ENCODE measurements at regions not wholly inside any gene's neighbourhood (a gene's known extent, or its start where the extent isn't known, plus 50 kb on each side); places are given as distances from the start of the nearest gene placed in this dataset.

DNA sequence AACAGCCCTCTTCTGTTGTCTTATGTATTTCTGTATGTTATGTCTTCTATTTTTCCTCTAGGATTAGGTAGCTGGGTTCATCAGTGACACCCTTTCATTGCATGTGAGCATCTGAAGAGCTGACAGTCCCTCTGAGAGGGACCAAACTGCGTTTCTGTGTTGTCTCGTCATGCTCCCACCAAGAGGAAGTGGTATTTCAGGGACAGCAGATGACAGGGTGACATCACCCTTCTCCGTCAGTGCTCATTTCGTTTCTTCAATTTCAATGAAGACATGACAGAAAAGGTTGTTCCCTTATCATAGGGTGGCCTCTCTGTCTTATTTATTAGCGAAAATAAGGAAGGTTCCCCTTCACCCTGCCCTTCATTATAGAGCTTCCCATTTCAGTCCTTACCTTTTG is 225.9 kb upstream of the NR4A3 start:
- Histone ChIP-seq H3K36me3 (no peaks in the 10 kb centered on the region), H3K27me3 (no peaks in the 10 kb centered on the region), H3K27ac (no peak overlapping the region), H3K9me3 (replicated peaks) (no peaks in the 10 kb centered on the region), H3K4me3 (no peak overlapping the region), H3K4me1 (peaks cover 25% of the 10 kb centered on the region)
- DNase-seq, result peak in 1 of 2 experiments; percentile 8

- Histone ChIP-seq H3K27me3 (no peaks in the 10 kb centered on the region), H3K36me3 (no peaks in the 10 kb centered on the region), H3K27ac (no peak overlapping the region), H3K4me3 (no peak overlapping the region), H3K9me3 (replicated peaks) (no peaks in the 10 kb centered on the region), H3K4me1 (no peaks in the 10 kb centered on the region)
- DNase-seq, result peak in 1 of 2 experiments; percentile 31
Measured at GRCh38 chr9:99601571-99602111, 220.0 kb upstream of the NR4A3 start.

GRCh38 chr9:99602854-99603253 is 218.8 kb upstream of the NR4A3 start:
- Histone ChIP-seq H3K36me3 (no peaks in the 10 kb centered on the region), H3K27ac (no peak overlapping the region), H3K4me3 (no peak overlapping the region), H3K27me3 (no peaks in the 10 kb centered on the region), H3K9me3 (replicated peaks) (no peaks in the 10 kb centered on the region), H3K4me1 (no peaks in the 10 kb centered on the region)
- DNase-seq, result no peak

DNA sequence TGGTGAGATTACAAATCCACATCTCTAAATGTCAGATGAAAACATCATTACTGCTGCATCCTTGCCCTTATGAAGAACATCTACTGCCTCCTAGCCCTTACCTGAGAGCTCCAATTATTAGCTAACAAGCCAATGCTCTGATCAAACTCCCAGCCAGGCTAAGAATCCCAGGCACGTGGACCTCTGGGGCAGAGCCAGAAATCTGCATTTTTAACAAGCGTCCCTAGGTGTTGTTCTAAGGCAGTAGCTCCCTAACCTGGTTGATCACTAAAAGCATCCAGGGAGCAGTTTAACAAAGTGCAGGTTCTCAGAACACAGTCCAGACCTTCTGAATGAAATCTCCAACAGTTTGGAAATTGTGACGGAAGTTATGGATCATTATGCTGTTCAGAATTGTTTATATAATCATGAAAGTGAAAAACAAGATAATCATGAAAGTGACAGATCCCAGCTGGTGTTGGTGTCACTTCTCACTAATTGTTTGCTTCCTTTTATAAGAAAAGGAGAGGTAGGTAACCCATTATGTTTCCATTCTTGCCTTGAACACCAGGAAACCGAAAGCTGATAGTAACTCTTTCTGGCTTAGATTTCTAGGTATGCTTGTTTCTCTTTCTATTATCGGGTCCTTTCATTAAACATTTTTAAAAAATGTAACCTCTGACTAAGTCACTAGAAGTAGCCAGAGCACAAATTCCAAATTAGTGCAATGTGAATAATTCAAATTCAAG is 216.5 kb upstream of the NR4A3 start:
- Histone ChIP-seq H3K36me3 (no peaks in the 10 kb centered on the region), H3K27ac (no peak overlapping the region), H3K4me1 (no peaks in the 10 kb centered on the region), H3K27me3 (0 out of 2 replicates have a peak, but pooled peaks cover 3% of the 10 kb centered on the region), H3K9me3 (replicated peaks) (no peaks in the 10 kb centered on the region), H3K4me3 (no peak overlapping the region)
- no peak for DNase-seq

- Histone ChIP-seq H3K9me3 (replicated peaks) (no peaks in the 10 kb centered on the region), H3K27ac (no peak overlapping the region), H3K36me3 (no peaks in the 10 kb centered on the region), H3K4me3 (no peak overlapping the region), H3K4me1 (no peaks in the 10 kb centered on the region), H3K27me3 (0 out of 2 replicates have a peak, but pooled peaks cover 3% of the 10 kb centered on the region)
- DNase-seq, result no peak
Measured at GRCh38 chr9:99606296-99606695, 215.4 kb upstream of the NR4A3 start.

- Histone ChIP-seq H3K4me1 (no peaks in the 10 kb centered on the region), H3K27ac (no peak overlapping the region), H3K27me3 (0 out of 2 replicates have a peak, but pooled peaks cover 3% of the 10 kb centered on the region), H3K4me3 (no peak overlapping the region), H3K9me3 (replicated peaks) (no peaks in the 10 kb centered on the region), H3K36me3 (no peaks in the 10 kb centered on the region)
- DNase-seq, result no peak
Measured at GRCh38 chr9:99606957-99607356, 214.7 kb upstream of the NR4A3 start.

GRCh38 chr9:99607842-99608448 is 213.7 kb upstream of the NR4A3 start:
- Histone ChIP-seq H3K27me3 (0 out of 2 replicates have a peak, but pooled peaks cover 3% of the 10 kb centered on the region), H3K36me3 (no peaks in the 10 kb centered on the region), H3K4me1 (no peaks in the 10 kb centered on the region), H3K4me3 (no peak overlapping the region), H3K27ac (no peak overlapping the region), H3K9me3 (replicated peaks) (no peaks in the 10 kb centered on the region)
- no peak for DNase-seq

DNA sequence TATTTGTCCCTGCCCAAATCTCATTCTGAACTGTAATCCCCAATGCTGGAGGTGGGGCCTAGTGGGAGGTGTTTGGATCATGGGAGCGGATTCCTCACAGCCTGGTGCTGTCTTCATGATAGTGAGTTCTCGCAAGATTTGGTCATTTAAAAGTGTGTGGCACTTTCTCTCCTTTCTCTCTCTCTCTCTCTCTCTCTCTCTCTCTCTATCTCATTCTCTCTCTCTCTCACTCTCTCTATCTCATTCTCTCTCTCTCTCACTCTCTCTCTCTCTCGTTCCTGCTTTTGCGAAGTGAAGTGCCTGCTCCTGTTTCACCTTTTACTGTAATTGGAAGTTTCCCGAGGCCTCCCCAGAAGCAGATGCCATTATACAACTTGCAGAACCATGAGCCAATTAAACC is 207.3 kb upstream of the NR4A3 start:
- Histone ChIP-seq H3K4me1 (no peaks in the 10 kb centered on the region), H3K4me3 (no peak overlapping the region), H3K27ac (no peak overlapping the region), H3K36me3 (no peaks in the 10 kb centered on the region), H3K27me3 (no peaks in the 10 kb centered on the region), H3K9me3 (replicated peaks) (no peaks in the 10 kb centered on the region)
- DNase-seq, result no peak

DNA sequence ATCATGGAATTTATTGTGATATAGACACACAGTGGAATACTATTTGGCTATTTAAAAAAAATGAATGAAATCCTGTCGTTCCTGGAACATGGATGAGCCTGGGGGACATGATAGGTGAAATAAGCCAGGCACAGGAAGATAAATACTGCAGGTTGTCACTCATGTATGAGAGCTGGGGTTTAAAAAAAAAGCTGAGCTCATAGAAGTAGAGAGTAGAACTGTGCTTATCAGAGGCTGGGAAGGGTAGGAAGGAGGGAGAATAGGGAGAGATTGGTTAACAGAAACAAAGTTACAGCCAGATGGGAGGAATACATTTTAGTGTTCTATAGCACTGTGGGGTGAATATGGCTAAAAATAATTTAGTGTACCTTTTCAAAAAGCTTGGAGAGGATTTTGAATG is 200.6 kb upstream of the NR4A3 start:
- no peak overlapping the region for H3K27ac ChIP-seq
- no peaks in the 10 kb centered on the region for H3K36me3 ChIP-seq
- no peaks in the 10 kb centered on the region for H3K9me3 ChIP-seq (replicated peaks)
- H3K27me3 ChIP-seq, result no peaks in the 10 kb centered on the region
- no peak for DNase-seq
- H3K4me3 ChIP-seq, result no peak overlapping the region
- no peaks in the 10 kb centered on the region for H3K4me1 ChIP-seq

DNA sequence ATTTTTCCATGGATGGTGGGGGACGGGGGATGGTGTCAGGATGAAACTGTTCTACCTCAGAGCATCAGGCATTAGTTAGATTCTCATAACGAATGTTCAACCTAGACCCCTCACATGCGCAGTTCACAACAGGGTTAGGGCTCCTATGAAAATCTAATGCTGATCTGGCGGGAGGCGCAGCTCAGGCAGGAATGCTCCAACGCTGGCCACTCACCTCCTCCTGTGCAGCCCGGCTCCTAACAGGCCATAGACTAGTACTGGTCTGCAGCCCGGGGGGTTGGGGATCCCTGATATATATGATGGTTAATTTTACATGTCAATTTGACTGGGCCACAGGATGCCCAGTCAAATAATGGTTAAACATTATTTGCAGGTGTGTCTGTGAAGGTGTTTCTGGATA is 199.0 kb upstream of the NR4A3 start:
- no peak for DNase-seq

DNA sequence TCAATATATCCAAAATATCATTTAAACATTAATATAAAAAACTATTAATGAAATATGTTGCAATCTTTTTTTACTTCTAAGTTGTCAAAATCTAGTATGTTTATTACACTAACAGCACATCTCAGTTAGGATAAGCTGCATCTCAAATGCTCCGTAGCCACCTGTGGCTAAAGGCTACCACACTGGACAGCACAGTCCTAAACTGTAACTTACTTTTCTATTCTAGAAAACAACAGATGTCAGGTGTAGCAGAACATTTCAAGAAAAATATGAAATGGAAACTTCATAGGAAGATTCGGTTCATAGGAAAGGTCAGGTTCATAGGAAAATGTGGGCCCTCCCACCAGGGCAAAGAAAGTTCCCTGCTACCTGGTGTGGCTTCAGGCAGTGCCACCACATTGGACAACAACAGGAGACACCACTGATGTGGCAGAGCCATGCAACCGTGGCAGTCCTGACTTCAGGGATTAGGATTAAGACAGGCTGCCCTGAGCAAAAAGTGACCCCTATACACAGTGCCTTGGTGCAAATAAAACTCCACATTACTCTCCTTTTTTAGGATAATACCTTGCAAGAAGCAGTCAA is 197.8 kb upstream of the NR4A3 start:
- H3K4me3 ChIP-seq, result no peak overlapping the region
- no peaks in the 10 kb centered on the region for H3K9me3 ChIP-seq (replicated peaks)
- H3K27me3 ChIP-seq, result no peaks in the 10 kb centered on the region
- H3K36me3 ChIP-seq, result no peaks in the 10 kb centered on the region
- H3K4me1 ChIP-seq, result no peaks in the 10 kb centered on the region
- no peak for DNase-seq
- no peak overlapping the region for H3K27ac ChIP-seq

More for the DNA sequence above, 199.0 kb upstream of the NR4A3 start:
- H3K4me1 ChIP-seq, result no peaks in the 10 kb centered on the region
- H3K27ac ChIP-seq, result no peak overlapping the region
- no peaks in the 10 kb centered on the region for H3K9me3 ChIP-seq (replicated peaks)
- H3K36me3 ChIP-seq, result no peaks in the 10 kb centered on the region
- H3K27me3 ChIP-seq, result no peaks in the 10 kb centered on the region
- no peak overlapping the region for H3K4me3 ChIP-seq

GRCh38 chr9:99624499-99625233 is 197.0 kb upstream of the NR4A3 start:
- H3K9me3 ChIP-seq (replicated peaks), result no peaks in the 10 kb centered on the region
- H3K27me3 ChIP-seq, result no peaks in the 10 kb centered on the region
- no peak for DNase-seq
- no peak overlapping the region for H3K27ac ChIP-seq
- H3K4me3 ChIP-seq, result no peak overlapping the region
- H3K36me3 ChIP-seq, result no peaks in the 10 kb centered on the region
- no peaks in the 10 kb centered on the region for H3K4me1 ChIP-seq

- Histone ChIP-seq H3K4me1 (no peaks in the 10 kb centered on the region), H3K36me3 (no peaks in the 10 kb centered on the region), H3K4me3 (no peak overlapping the region), H3K27me3 (no peaks in the 10 kb centered on the region), H3K9me3 (replicated peaks) (no peaks in the 10 kb centered on the region), H3K27ac (no peak overlapping the region)
- no peak for DNase-seq
Measured at GRCh38 chr9:99626426-99626825, 195.3 kb upstream of the NR4A3 start.

DNA sequence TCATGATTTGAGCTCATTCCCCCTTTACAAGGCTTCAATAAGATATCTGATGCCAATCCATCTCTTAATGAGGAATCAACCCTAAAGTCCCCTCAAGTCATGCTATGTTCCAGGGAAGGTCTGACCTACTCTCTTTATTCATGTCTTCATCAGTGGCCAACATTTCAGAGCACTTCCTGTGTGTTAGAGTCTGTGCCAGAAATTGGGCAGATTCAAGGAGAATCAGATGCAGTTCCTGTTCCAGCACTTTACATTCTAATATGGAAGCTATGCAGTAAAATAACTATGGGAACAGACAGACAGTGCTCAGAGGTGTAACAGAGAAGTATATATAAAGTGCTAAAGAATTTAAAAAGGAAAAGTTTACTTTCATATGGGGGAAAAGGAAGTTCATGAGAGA is 193.4 kb upstream of the NR4A3 start:
- H3K27me3 ChIP-seq, result no peaks in the 10 kb centered on the region
- no peaks in the 10 kb centered on the region for H3K36me3 ChIP-seq
- 0 out of 2 replicates have a peak, but pooled peaks cover 3% of the 10 kb centered on the region for H3K9me3 ChIP-seq (replicated peaks)
- no peaks in the 10 kb centered on the region for H3K4me1 ChIP-seq
- H3K27ac ChIP-seq, result no peak overlapping the region
- DNase-seq, result no peak
- no peak overlapping the region for H3K4me3 ChIP-seq
